ENCODE measurements at regions not wholly inside any gene's neighbourhood (a gene's known extent, or its start where the extent isn't known, plus 50 kb on each side); places are given as distances from the start of the nearest gene placed in this dataset.
A peak's percentile ranks its signal among the peaks of the same experiment; 100 is the strongest.

- peak; percentile 1 for DNase-seq (ENCODE audit: low read depth)
- TF ChIP-seq, protein P1, sequence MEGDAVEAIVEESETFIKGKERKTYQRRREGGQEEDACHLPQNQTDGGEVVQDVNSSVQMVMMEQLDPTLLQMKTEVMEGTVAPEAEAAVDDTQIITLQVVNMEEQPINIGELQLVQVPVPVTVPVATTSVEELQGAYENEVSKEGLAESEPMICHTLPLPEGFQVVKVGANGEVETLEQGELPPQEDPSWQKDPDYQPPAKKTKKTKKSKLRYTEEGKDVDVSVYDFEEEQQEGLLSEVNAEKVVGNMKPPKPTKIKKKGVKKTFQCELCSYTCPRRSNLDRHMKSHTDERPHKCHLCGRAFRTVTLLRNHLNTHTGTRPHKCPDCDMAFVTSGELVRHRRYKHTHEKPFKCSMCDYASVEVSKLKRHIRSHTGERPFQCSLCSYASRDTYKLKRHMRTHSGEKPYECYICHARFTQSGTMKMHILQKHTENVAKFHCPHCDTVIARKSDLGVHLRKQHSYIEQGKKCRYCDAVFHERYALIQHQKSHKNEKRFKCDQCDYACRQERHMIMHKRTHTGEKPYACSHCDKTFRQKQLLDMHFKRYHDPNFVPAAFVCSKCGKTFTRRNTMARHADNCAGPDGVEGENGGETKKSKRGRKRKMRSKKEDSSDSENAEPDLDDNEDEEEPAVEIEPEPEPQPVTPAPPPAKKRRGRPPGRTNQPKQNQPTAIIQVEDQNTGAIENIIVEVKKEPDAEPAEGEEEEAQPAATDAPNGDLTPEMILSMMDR (IDR thresholded peaks at IDR 0.05; ENCODE audit: control insufficient read depth, extremely low read depth, insufficient read depth) = no peak
- no peak overlapping the region for H3K4me3 ChIP-seq (ENCODE audit: low read depth, low read length)
Observed at GRCh38 chr6:138028893-138029292, 78.3 kb downstream of the PERP start.

- H3K4me3 ChIP-seq (ENCODE audit: low read depth, low read length) = no peak overlapping the region
- TF ChIP-seq, protein P1 (IDR thresholded peaks at IDR 0.05; ENCODE audit: control insufficient read depth, extremely low read depth, insufficient read depth) = no peak
- DNase-seq (ENCODE audit: low read depth) = no peak
Observed at GRCh38 chr6:138030872-138031271, 76.3 kb downstream of the PERP start.

- TF ChIP-seq, protein P1 (IDR thresholded peaks at IDR 0.05; ENCODE audit: control insufficient read depth, extremely low read depth, insufficient read depth) = no peak
- H3K4me3 ChIP-seq (ENCODE audit: low read depth, low read length) = no peak overlapping the region
- no peak for DNase-seq (ENCODE audit: low read depth)
Observed at GRCh38 chr6:138031417-138031816, 75.8 kb downstream of the PERP start.

- no peak for DNase-seq (ENCODE audit: low read depth)
- TF ChIP-seq, protein P1 (IDR thresholded peaks at IDR 0.05; ENCODE audit: control insufficient read depth, extremely low read depth, insufficient read depth) = no peak
Observed at GRCh38 chr6:138031850-138032249, 75.4 kb downstream of the PERP start.

DNA sequence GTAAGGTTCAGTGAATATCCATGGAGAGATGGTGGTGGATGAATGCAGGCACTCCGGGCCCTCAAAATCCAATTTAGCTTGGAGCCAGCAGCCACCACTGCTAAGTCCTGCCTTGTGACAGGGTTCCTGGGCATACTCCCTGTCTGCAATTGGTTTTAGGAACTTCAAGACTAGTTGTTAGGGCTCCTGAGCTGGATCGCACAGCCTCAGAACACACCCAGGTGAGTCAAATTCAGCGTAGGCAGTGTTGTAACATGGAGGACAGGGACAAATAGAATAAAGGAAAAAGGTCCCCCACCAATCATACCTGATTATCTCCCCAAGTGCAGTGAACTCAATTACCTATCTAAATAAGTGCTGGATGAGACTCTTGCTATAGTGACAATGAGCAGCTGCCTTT, 74.6 kb downstream of the PERP start:
- TF ChIP-seq, protein P1 (IDR thresholded peaks at IDR 0.05; ENCODE audit: control insufficient read depth, extremely low read depth, insufficient read depth) = no peak
- no peak for DNase-seq (ENCODE audit: low read depth)
- no peak overlapping the region for H3K4me3 ChIP-seq (ENCODE audit: low read depth, low read length)

More at GRCh38 chr6:138031850-138032249, 75.4 kb downstream of the PERP start:
- H3K4me3 ChIP-seq (ENCODE audit: low read depth, low read length) = no peak overlapping the region

DNA sequence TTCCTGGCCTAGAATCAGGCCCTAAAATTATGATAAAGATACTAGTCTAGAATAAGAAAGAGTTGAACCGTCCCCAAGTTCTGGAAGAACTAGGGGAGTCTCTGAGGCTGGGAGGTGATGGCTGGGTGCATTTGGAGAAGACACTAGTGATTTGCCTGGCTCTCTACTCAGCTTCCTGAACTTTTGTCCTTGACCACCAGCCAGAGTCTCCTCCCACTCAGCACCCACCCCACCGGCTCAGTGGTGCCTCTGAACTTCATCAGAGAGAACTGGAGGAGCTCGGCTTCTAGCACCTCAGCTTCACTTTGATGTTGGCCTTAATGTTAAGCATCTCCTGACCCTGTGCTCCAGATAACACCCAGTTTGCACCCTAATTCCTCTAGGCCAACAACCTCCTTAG, 73.0 kb downstream of the PERP start:
- DNase-seq (ENCODE audit: low read depth) = no peak
- no peak overlapping the region for H3K4me3 ChIP-seq (ENCODE audit: low read depth, low read length)
- TF ChIP-seq, protein P1 (IDR thresholded peaks at IDR 0.05; ENCODE audit: control insufficient read depth, extremely low read depth, insufficient read depth) = no peak

DNA sequence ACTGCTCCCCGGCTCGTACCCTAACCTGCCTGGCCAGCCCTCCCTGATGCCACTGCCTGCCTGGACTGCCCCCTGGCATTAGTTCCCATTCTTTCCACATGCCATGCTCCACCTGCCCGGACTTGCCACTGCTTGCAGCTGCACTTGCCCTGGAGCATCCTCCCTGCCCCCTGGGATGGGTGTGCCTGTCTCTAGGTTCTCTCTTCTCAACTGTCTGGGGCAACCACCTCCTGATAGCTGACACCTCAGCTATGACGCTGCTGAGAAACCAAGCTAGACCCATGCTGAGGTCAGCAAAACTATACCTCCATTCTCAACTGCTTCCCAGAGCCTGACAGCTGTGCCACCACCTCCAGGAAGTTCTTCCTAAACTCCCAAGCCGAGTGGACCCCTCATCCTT, 72.1 kb downstream of the PERP start:
- DNase-seq (ENCODE audit: low read depth) = no peak
- H3K4me3 ChIP-seq (ENCODE audit: low read depth, low read length) = no peak overlapping the region
- TF ChIP-seq, protein P1 (IDR thresholded peaks at IDR 0.05; ENCODE audit: control insufficient read depth, extremely low read depth, insufficient read depth) = no peak

Data from LNCaP clone FGC (cell line).